OCI-LY1 (cell line): ENCODE measurements at regions not wholly inside any gene's neighbourhood (a gene's known extent, or its start where the extent isn't known, plus 50 kb on each side); places are given as distances from the start of the nearest gene placed in this dataset.

Experiments
- EZH2 ChIP-seq: fragments of 200-600 bp; sonication (generic), shearing (Covaris generic); IDR thresholded peaks from 2 replicates; pipeline ENCODE4 v1.8.0; 2017; ENCODE audit warnings: borderline replicate concordance, mixed run types, mild to moderate bottlenecking, antibody characterized with exemption, low read length, moderate library complexity, mixed read lengths
- TF ChIP-seq, protein P1 (sequence below): fragments of 200-600 bp; sonication (generic), shearing (Covaris generic); IDR thresholded peaks from 2 replicates; pipeline ENCODE4 v1.5.1; 2017; ENCODE audit warnings: mild to moderate bottlenecking, antibody characterized with exemption, low read length, moderate library complexity, mixed read lengths

DNA sequence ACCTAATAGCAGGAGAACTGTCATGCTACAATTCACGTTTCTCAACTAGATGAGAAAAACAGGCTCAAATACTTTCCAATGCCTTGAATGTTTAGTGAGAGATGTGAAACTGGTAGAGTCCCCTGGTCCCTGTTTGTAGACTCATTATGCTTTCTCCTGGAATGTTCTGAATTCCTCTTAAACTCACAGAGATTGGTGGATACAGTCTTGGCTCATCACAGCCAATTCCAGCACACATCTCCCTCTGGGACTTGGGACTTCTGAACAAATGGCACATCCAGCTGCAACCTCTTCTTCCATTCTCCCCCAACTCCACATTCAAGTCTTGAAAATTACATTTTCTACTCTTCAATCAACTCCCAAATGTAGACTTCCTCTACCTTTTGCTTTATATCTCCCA lies 58.4 kb upstream of the NT5C1B start:
- TF ChIP-seq, protein P1, sequence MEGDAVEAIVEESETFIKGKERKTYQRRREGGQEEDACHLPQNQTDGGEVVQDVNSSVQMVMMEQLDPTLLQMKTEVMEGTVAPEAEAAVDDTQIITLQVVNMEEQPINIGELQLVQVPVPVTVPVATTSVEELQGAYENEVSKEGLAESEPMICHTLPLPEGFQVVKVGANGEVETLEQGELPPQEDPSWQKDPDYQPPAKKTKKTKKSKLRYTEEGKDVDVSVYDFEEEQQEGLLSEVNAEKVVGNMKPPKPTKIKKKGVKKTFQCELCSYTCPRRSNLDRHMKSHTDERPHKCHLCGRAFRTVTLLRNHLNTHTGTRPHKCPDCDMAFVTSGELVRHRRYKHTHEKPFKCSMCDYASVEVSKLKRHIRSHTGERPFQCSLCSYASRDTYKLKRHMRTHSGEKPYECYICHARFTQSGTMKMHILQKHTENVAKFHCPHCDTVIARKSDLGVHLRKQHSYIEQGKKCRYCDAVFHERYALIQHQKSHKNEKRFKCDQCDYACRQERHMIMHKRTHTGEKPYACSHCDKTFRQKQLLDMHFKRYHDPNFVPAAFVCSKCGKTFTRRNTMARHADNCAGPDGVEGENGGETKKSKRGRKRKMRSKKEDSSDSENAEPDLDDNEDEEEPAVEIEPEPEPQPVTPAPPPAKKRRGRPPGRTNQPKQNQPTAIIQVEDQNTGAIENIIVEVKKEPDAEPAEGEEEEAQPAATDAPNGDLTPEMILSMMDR, result no peak
- no peak for TF ChIP-seq EZH2
